ENCODE measurements at regions not wholly inside any gene's neighbourhood (a gene's known extent, or its start where the extent isn't known, plus 50 kb on each side); places are given as distances from the start of the nearest gene placed in this dataset.

DNA sequence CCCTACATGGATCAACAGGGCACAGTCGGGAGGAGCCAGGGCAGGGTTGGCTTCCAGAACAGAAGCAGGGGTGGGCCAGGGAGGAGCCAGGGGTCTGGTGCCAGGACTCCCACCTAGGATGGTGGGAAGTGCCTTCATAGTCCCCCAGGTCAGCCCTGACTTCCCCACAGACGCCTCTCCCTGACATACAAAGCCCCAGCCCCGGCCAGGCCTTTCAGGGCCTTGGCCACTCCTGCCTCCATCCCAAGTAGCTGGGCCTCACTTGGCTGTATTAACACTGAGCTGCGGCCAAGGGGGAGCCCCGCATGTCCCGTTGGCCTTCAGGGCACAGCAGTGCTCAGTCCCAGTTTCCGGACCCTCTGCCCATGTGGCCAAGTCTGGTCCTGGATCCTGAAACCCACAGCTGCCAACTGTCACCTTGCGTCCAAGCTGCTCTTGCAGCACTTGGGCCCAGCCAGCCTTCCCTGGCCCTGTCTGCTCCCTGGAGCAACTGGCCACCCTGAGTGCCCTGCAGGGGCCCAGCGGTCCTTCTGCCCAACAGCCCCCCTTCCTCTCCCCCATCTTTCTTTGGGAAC is 627.8 kb downstream of the MATN1 start:
- TF ChIP-seq EZH2 (IDR thresholded peaks at IDR 0.05) (no peak), POLR2AphosphoS5 (IDR thresholded peaks at IDR 0.05; ENCODE audit: low read depth, low read length) (no peak), POLR2A (IDR thresholded peaks at IDR 0.05; ENCODE audit: borderline replicate concordance, extremely low read depth, insufficient read depth, insufficient read length) (no peak), SP1 (IDR thresholded peaks at IDR 0.05; ENCODE audit: low read depth) (no peak)
- TF ChIP-seq, protein P1, sequence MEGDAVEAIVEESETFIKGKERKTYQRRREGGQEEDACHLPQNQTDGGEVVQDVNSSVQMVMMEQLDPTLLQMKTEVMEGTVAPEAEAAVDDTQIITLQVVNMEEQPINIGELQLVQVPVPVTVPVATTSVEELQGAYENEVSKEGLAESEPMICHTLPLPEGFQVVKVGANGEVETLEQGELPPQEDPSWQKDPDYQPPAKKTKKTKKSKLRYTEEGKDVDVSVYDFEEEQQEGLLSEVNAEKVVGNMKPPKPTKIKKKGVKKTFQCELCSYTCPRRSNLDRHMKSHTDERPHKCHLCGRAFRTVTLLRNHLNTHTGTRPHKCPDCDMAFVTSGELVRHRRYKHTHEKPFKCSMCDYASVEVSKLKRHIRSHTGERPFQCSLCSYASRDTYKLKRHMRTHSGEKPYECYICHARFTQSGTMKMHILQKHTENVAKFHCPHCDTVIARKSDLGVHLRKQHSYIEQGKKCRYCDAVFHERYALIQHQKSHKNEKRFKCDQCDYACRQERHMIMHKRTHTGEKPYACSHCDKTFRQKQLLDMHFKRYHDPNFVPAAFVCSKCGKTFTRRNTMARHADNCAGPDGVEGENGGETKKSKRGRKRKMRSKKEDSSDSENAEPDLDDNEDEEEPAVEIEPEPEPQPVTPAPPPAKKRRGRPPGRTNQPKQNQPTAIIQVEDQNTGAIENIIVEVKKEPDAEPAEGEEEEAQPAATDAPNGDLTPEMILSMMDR (IDR thresholded peaks at IDR 0.05 in 2 of 3, conservative IDR thresholded peaks at IDR 0.05 in 1 of 3; ENCODE audit: borderline replicate concordance in 1 of 3, insufficient read depth in 1 of 3, low read depth in 2 of 3, low read length in 2 of 3), result no peak
- TF ChIP-seq, protein P2, sequence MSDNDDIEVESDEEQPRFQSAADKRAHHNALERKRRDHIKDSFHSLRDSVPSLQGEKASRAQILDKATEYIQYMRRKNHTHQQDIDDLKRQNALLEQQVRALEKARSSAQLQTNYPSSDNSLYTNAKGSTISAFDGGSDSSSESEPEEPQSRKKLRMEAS (IDR thresholded peaks at IDR 0.05), result no peak

All from HCT116 (cell line).